HFFc6 (cell line): ENCODE measurements at regions not wholly inside any gene's neighbourhood (a gene's known extent, or its start where the extent isn't known, plus 50 kb on each side); places are given as distances from the start of the nearest gene placed in this dataset.

Experiments used
- DNase-seq: peaks from one replicate; pipeline ENCODE4 v3.0.0-alpha.2; 2018
- H3K27ac Mint-ChIP-seq: 2 replicates; pipeline ENCODE4 v1.8.0; 2020; ENCODE audit warnings: mild to moderate bottlenecking, mixed read lengths
- H3K27me3 Mint-ChIP-seq: 2 replicates; pipeline ENCODE4 v1.8.0; 2021; ENCODE audit warnings: mild to moderate bottlenecking, moderate library complexity, mixed read lengths; ENCODE audit not compliant: insufficient read depth
- H3K36me3 Mint-ChIP-seq: 2 replicates; pipeline ENCODE4 v1.8.0; 2021; ENCODE audit warnings: low read depth, mixed read lengths
- H3K4me1 Mint-ChIP-seq: 2 replicates; pipeline ENCODE4 v1.8.0; 2020; ENCODE audit warnings: low read depth, mixed read lengths
- H3K4me3 Mint-ChIP-seq: 2 replicates; pipeline ENCODE4 v1.8.0; 2020; ENCODE audit warnings: mild to moderate bottlenecking, moderate library complexity, mixed read lengths
- H3K9me3 Mint-ChIP-seq: 2 replicates; pipeline ENCODE4 v1.8.0; 2020; ENCODE audit warnings: mild to moderate bottlenecking, mixed read lengths
- CTCF ChIP-seq: fragments of 200-600 bp; sonication (generic); IDR thresholded peaks from 2 replicates; pipeline ENCODE4 v1.5.0; 2021; ENCODE audit warnings: antibody characterized with exemption, mild to moderate bottlenecking

- Mint-ChIP-seq H3K4me3 (no peak overlapping the region), H3K27ac (no peak overlapping the region), H3K36me3 (no peaks in the 10 kb centered on the region), H3K9me3 (no peaks in the 10 kb centered on the region), H3K4me1 (no peaks in the 10 kb centered on the region), H3K27me3 (no peaks in the 10 kb centered on the region; the same call in 1 of the 2 replicates)
- no peak for DNase-seq
- peak; percentile 36; the same call in 1 of the 2 replicates for TF ChIP-seq CTCF
Observed at GRCh38 chr10:109774121-109774440, 149.2 kb downstream of the XPNPEP1 start.

GRCh38 chr10:109773288-109774120, 149.8 kb downstream of the XPNPEP1 start:
- Mint-ChIP-seq H3K27ac (no peak overlapping the region), H3K9me3 (no peaks in the 10 kb centered on the region), H3K36me3 (no peaks in the 10 kb centered on the region), H3K27me3 (no peaks in the 10 kb centered on the region), H3K4me1 (no peaks in the 10 kb centered on the region), H3K4me3 (no peak overlapping the region)
- peak; percentile 79 for TF ChIP-seq CTCF
- DNase-seq, result peak; percentile 47

- no peaks in the 10 kb centered on the region for H3K27me3 Mint-ChIP-seq
- H3K4me1 Mint-ChIP-seq, result no peaks in the 10 kb centered on the region
- no peak for DNase-seq
- no peaks in the 10 kb centered on the region for H3K36me3 Mint-ChIP-seq
- no peak for TF ChIP-seq CTCF
- H3K9me3 Mint-ChIP-seq, result no peaks in the 10 kb centered on the region
- H3K4me3 Mint-ChIP-seq, result no peak overlapping the region
- no peak overlapping the region for H3K27ac Mint-ChIP-seq
Observed at GRCh38 chr10:109770663-109771062, 152.6 kb downstream of the XPNPEP1 start.

GRCh38 chr10:109769966-109770365, 153.3 kb downstream of the XPNPEP1 start:
- H3K4me1 Mint-ChIP-seq, result no peaks in the 10 kb centered on the region
- H3K36me3 Mint-ChIP-seq, result no peaks in the 10 kb centered on the region
- no peak overlapping the region for H3K27ac Mint-ChIP-seq
- H3K27me3 Mint-ChIP-seq, result no peaks in the 10 kb centered on the region
- no peak overlapping the region for H3K4me3 Mint-ChIP-seq
- no peak for TF ChIP-seq CTCF
- H3K9me3 Mint-ChIP-seq, result no peaks in the 10 kb centered on the region
- no peak for DNase-seq

GRCh38 chr10:109765838-109766237, 157.5 kb downstream of the XPNPEP1 start:
- no peak for TF ChIP-seq CTCF
- Mint-ChIP-seq H3K27ac (no peak overlapping the region), H3K36me3 (no peaks in the 10 kb centered on the region), H3K4me3 (no peak overlapping the region), H3K4me1 (no peaks in the 10 kb centered on the region), H3K9me3 (peaks cover 13% of the 10 kb centered on the region), H3K27me3 (no peaks in the 10 kb centered on the region)
- no peak for DNase-seq
